ENCODE measurements at regions not wholly inside any gene's neighbourhood (a gene's known extent, or its start where the extent isn't known, plus 50 kb on each side); places are given as distances from the start of the nearest gene placed in this dataset.

DNA sequence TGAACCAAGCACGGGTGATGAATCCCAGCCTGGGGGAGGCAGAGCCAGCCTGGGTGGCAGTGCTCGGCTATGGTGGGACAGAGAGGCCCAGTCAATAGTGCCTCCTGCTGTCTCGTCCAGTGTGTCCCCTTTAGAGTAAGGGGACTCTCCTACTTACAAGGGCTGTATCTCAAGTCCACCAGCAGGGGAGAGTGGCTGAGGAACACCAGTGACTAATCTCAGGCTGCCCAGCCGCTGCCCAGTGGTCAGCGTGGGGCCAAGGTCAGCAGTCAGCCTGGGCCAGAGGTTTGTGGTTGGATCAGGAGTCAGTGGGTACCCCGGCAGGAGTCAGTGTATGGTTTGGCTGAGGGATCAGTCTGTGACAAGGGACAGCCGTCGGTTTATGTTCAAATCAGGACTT, 109.2 kb upstream of the RUNX3 start (continued):
- TF ChIP-seq CTCF (CRISPR knock-in tag; IDR thresholded peaks at IDR 0.05) (peak; percentile 39), ZNF256 (CRISPR knock-in tag; conservative IDR thresholded peaks at IDR 0.05) (no peak)

GRCh38 chr1:25038699-25039098, 108.6 kb upstream of the RUNX3 start:
- Histone ChIP-seq H3K4me1 (ENCODE audit: insufficient read depth, low read length) (peaks cover 6% of the 10 kb centered on the region; the same call in 1 of the 2 replicates), H3K36me3 (replicated peaks in 1 of 2; ENCODE audit: control insufficient read depth in 1 of 2, insufficient read depth in 2 of 2, low read length in 2 of 2) (no peaks in the 10 kb centered on the region), H3K9ac (ENCODE audit: insufficient read depth, low read depth, low read length) (no peak overlapping the region), H2AFZ (ENCODE audit: low read length) (no peak overlapping the region), H3K27me3 (ENCODE audit: control insufficient read depth in 1 of 2, insufficient read depth in 2 of 2, low read length in 2 of 2) (peaks cover 3 to 14% of the 10 kb centered on the region in 2 experiments; a peak in 2 of 5 replicates), H3K79me2 (ENCODE audit: insufficient read depth, low read length) (no peaks in the 10 kb centered on the region), H4K20me1 (ENCODE audit: insufficient read depth, low read length) (no peaks in the 10 kb centered on the region), H3K9me3 (ENCODE audit: low read length) (no peaks in the 10 kb centered on the region), H3K4me2 (ENCODE audit: low read depth, low read length) (no peak overlapping the region), H3K27ac (ENCODE audit: extremely low read length, insufficient read depth, low read length) (no peak overlapping the region), H3K4me3 (replicated peaks in 1 of 3; ENCODE audit: insufficient read depth in 1 of 3, low read depth in 2 of 3, low read length in 3 of 3) (no peak overlapping the region)
- DNase-seq (ENCODE audit: low spot score) (no peak), FAIRE-seq (no peak), ATAC-seq (no peak)
- POLR2A ChIA-PET, result no interaction called here
- BruUV-seq (replicated peaks), result no TSS peak
- CTCF ChIA-PET (ENCODE audit: low intra/inter-chr PET ratio, low total read pairs), result interaction anchor here (2.6 kb wide), 1 partner anchor 106 kb away, joined by 18 read pairs; no protein-coding TSS in a partner anchor
- 31% methylated on average over 3 of the region's 4 CpGs for WGBS (ENCODE audit: low lambda C conversion rate)
- in situ Hi-C loops (cut with HindIII; ENCODE audit: extremely low pct_ligation_motif_present, low pct_unique_long_range_greater_than_20kb), result loop anchor here (5.0 kb wide), 2 partner anchors 106 to 191 kb away; partner anchors contain the start of gene RUNX3
- intact Hi-C loops (cut with micrococcal nuclease; ENCODE audit: unreplicated experiment), result loop anchor here (5.0 kb wide), 1 partner anchor 169 kb away; no protein-coding TSS in a partner anchor
- TF ChIP-seq HDAC6 (IDR thresholded peaks at IDR 0.05; ENCODE audit: low read depth, low read length) (no peak), ESRRA (CRISPR knock-in tag; IDR thresholded peaks at IDR 0.05; ENCODE audit: low read depth) (no peak), SSRP1 (CRISPR knock-in tag; IDR thresholded peaks at IDR 0.05) (no peak), ZNF44 (CRISPR knock-in tag; IDR thresholded peaks at IDR 0.05) (no peak), JARID2 (CRISPR knock-in tag; IDR thresholded peaks at IDR 0.05; ENCODE audit: insufficient replicate concordance) (no peak), TBX3 (IDR thresholded peaks at IDR 0.05; ENCODE audit: borderline replicate concordance) (no peak), ADNP (CRISPR knock-in tag; IDR thresholded peaks at IDR 0.05) (no peak), ZNF558 (CRISPR knock-in tag; IDR thresholded peaks at IDR 0.05; ENCODE audit: borderline replicate concordance) (no peak), PAXIP1 (CRISPR knock-in tag; conservative IDR thresholded peaks at IDR 0.05) (no peak), ZBTB7A (CRISPR knock-in tag; IDR thresholded peaks at IDR 0.05) (no peak), ZNF451 (CRISPR knock-in tag; IDR thresholded peaks at IDR 0.05) (no peak)
- TF ChIP-seq, protein P1, sequence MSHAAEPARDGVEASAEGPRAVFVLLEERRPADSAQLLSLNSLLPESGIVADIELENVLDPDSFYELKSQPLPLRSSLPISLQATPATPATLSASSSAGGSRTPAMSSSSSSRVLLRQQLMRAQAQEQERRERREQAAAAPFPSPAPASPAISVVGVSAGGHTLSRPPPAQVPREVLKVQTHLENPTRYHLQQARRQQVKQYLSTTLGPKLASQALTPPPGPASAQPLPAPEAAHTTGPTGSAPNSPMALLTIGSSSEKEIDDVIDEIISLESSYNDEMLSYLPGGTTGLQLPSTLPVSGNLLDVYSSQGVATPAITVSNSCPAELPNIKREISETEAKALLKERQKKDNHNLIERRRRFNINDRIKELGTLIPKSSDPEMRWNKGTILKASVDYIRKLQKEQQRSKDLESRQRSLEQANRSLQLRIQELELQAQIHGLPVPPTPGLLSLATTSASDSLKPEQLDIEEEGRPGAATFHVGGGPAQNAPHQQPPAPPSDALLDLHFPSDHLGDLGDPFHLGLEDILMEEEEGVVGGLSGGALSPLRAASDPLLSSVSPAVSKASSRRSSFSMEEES (CRISPR knock-in tag; IDR thresholded peaks at IDR 0.05), result no peak
- TF ChIP-seq, protein P2, sequence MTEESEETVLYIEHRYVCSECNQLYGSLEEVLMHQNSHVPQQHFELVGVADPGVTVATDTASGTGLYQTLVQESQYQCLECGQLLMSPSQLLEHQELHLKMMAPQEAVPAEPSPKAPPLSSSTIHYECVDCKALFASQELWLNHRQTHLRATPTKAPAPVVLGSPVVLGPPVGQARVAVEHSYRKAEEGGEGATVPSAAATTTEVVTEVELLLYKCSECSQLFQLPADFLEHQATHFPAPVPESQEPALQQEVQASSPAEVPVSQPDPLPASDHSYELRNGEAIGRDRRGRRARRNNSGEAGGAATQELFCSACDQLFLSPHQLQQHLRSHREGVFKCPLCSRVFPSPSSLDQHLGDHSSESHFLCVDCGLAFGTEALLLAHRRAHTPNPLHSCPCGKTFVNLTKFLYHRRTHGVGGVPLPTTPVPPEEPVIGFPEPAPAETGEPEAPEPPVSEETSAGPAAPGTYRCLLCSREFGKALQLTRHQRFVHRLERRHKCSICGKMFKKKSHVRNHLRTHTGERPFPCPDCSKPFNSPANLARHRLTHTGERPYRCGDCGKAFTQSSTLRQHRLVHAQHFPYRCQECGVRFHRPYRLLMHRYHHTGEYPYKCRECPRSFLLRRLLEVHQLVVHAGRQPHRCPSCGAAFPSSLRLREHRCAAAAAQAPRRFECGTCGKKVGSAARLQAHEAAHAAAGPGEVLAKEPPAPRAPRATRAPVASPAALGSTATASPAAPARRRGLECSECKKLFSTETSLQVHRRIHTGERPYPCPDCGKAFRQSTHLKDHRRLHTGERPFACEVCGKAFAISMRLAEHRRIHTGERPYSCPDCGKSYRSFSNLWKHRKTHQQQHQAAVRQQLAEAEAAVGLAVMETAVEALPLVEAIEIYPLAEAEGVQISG (CRISPR knock-in tag; IDR thresholded peaks at IDR 0.05), result no peak

Measured in HepG2 (cell line).